GM12878 (cell line): ENCODE measurements at regions not wholly inside any gene's neighbourhood (a gene's known extent, or its start where the extent isn't known, plus 50 kb on each side); places are given as distances from the start of the nearest gene placed in this dataset.

Experiments
- BHLHE40 ChIP-seq, 2 experiments: fragments of 450-650 bp in 1 of 2; IDR thresholded peaks; 2 replicates each; pipeline ENCODE4 v1.6.1; 2011 to 2017; ENCODE audit warnings: low read depth in 2 of 2, borderline replicate concordance in 1 of 2, improper control_type of control experiment in 1 of 2, low read length in 1 of 2, mild to moderate bottlenecking in 1 of 2
- CTCF ChIP-seq, 3 experiments: IDR thresholded peaks in 2 of 3; conservative IDR thresholded peaks in 1 of 3; 2 replicates each; pipeline ENCODE4 v1.5.1; 2011; ENCODE audit warnings: low read depth in 3 of 3, low read length in 3 of 3, mild to moderate bottlenecking in 3 of 3, control low read depth in 2 of 3, moderate library complexity in 2 of 3, inconsistent platforms in 1 of 3, mixed read lengths in 1 of 3; ENCODE audit not compliant: control insufficient read depth in 2 of 3, insufficient read depth in 1 of 3; ENCODE audit errors: extremely low read depth in 1 of 3
- DPF2 ChIP-seq: fragments of 450-650 bp; IDR thresholded peaks from 2 replicates; pipeline ENCODE4 v1.6.1; 2017; ENCODE audit warnings: mild to moderate bottlenecking
- ELK1 ChIP-seq: IDR thresholded peaks from 2 replicates; pipeline ENCODE4 v1.6.1; 2012; ENCODE audit warnings: low read depth, low read length, improper control_type of control experiment
- EZH2 ChIP-seq: IDR thresholded peaks from 2 replicates; pipeline ENCODE4 v1.6.1; 2012; ENCODE audit warnings: low read depth, mild to moderate bottlenecking, control low read depth, inconsistent platforms, low read length, borderline replicate concordance; ENCODE audit not compliant: control insufficient read depth
- NR2C1 ChIP-seq: fragments of 450-650 bp; IDR thresholded peaks from 2 replicates; pipeline ENCODE4 v1.6.1; 2017; ENCODE audit warnings: antibody characterized with exemption, mild to moderate bottlenecking, moderate library complexity
- POLR2AphosphoS2 ChIP-seq: IDR thresholded peaks from 2 replicates; pipeline ENCODE4 v1.6.1; 2011; ENCODE audit warnings: low read depth, mild to moderate bottlenecking, low read length, improper control_type of control experiment, moderate library complexity
- TARDBP ChIP-seq: IDR thresholded peaks from 2 replicates; pipeline ENCODE4 v1.6.1; 2016; ENCODE audit warnings: borderline replicate concordance
- USF2 ChIP-seq: IDR thresholded peaks from 2 replicates; pipeline ENCODE4 v1.6.1; 2011; ENCODE audit warnings: low read depth, low read length, improper control_type of control experiment, borderline replicate concordance
- YY1 ChIP-seq: IDR thresholded peaks from 2 replicates; pipeline ENCODE4 v1.6.1; 2011; ENCODE audit warnings: low read depth, mild to moderate bottlenecking, low read length
- TF ChIP-seq, protein P1 (sequence below): IDR thresholded peaks from 2 replicates; pipeline ENCODE4 v1.6.1; 2012; ENCODE audit warnings: low read depth, low read length, improper control_type of control experiment
- TF ChIP-seq, protein P2 (sequence below): IDR thresholded peaks from 2 replicates; pipeline ENCODE4 v1.6.1; 2012; ENCODE audit warnings: low read length, inconsistent platforms

GRCh38 chr14:99033951-99034350 is 238.0 kb downstream of the BCL11B start:
- TF ChIP-seq BHLHE40 (IDR thresholded peaks at IDR 0.05; ENCODE audit: borderline replicate concordance in 1 of 2, low read depth in 2 of 2, low read length in 1 of 2): no peak
- TF ChIP-seq YY1: no peak
- no peak for TF ChIP-seq EZH2
- no peak for TF ChIP-seq ELK1
- TF ChIP-seq, protein P1, sequence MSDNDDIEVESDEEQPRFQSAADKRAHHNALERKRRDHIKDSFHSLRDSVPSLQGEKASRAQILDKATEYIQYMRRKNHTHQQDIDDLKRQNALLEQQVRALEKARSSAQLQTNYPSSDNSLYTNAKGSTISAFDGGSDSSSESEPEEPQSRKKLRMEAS: no peak
- no peak for TF ChIP-seq NR2C1
- TF ChIP-seq CTCF (IDR thresholded peaks at IDR 0.05 in 2 of 3, conservative IDR thresholded peaks at IDR 0.05 in 1 of 3; ENCODE audit: control insufficient read depth in 2 of 3, extremely low read depth in 1 of 3, insufficient read depth in 1 of 3, low read depth in 3 of 3, low read length in 3 of 3): no peak
- TF ChIP-seq POLR2AphosphoS2: no peak
- TF ChIP-seq, protein P2, sequence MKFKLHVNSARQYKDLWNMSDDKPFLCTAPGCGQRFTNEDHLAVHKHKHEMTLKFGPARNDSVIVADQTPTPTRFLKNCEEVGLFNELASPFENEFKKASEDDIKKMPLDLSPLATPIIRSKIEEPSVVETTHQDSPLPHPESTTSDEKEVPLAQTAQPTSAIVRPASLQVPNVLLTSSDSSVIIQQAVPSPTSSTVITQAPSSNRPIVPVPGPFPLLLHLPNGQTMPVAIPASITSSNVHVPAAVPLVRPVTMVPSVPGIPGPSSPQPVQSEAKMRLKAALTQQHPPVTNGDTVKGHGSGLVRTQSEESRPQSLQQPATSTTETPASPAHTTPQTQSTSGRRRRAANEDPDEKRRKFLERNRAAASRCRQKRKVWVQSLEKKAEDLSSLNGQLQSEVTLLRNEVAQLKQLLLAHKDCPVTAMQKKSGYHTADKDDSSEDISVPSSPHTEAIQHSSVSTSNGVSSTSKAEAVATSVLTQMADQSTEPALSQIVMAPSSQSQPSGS: no peak
- no peak for TF ChIP-seq USF2
- no peak for TF ChIP-seq TARDBP
- TF ChIP-seq DPF2: no peak
